GM18517 (cell line): ENCODE measurements at regions not wholly inside any gene's neighbourhood (a gene's known extent, or its start where the extent isn't known, plus 50 kb on each side); places are given as distances from the start of the nearest gene placed in this dataset.

Source experiments
- ATAC-seq: cut with Tn5 transposase; IDR thresholded peaks from one replicate; pipeline ENCODE4 v1.9.1; 2021; ENCODE audit warnings: mild to moderate bottlenecking, moderate library complexity; ENCODE audit not compliant: unreplicated experiment

DNA sequence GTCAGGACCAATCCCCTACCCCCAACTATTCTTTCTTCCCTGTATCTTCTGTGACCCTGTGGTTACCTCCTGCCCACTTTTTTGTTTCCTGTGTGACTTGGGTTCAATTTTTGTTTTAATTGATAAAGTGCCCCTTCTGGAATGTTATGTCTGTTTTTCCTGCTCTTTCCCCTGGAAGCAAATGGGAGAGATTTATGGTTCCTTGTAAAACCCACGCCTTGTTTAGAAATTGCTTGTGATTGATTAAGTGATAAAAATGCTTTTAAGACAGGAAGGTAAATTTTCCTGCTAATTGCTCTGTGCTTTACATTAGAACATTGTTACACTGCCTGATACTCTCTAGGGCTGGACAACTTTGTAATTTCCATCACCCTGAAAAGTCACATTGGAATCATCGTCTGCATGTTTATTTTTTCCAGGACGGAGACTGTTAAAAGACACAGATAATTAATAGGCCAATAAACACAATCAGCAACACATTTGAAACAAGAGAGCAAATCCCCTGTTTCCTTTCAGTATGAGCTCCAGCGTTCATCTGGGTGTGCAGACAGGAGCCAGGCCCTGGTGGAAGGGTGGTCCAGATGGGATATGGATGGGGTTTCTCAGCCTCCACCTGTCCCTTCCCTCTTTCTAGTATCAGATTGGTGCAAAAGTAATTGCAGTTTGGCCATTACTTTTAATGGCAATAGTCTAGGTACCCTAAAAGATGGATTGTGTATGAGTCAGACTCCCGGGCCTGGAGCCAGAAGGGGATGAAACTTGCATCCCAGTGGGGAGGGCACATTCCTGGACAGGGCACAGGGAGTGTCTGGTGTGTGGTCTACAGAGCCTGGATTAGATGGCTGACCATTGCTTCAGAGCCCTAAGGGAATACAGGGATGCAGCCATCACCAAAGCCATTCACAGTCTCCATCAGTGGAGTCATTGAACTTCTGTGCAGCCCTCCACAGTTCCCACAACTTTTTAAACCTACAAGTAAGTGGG lies 58.1 kb upstream of the AGBL1 start:
- ATAC-seq, result no peak

DNA sequence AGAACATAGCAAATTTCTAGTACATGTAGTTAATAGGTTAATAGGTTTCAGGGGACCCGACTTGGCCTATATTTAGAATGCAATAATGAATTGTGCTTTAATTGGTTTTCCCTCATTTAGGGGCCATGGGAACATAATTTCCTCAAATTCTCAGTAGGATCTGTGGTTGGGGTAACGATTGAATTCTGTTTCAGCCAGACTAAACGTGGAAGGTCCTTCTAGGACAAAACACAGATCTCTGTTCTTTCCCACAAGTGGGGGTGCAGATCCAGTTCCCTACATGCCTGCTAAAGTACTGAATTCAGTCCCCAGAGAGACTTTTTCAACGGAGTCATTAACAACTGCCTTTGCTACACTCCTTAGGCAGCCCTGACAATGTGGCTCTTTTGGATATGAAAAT lies 50.7 kb upstream of the AGBL1 start:
- no peak for ATAC-seq
